ENCODE measurements at regions not wholly inside any gene's neighbourhood (a gene's known extent, or its start where the extent isn't known, plus 50 kb on each side); places are given as distances from the start of the nearest gene placed in this dataset.

DNA sequence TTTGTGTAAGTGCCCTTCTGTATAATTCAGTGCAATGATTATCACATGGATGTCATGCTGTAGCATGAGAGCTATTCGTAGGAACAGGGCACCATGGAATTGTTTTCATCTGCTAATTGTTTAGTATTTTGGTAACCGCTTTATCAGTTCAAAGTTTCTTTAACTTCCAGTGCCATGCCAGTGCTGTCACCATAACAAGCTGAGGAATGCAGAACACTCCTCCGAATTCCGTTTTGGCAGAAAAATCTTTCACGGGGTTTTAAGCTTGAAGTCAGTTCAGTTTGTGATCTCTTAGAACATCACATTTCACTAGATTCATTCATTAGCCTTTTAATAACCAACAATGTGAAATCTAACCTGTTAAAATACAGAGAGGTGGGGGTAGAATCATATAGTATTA, 117.2 kb upstream of the SEMA3C start:
- intact Hi-C loops (cut with DNase I): no loop called here
- H3K4me3 ChIP-seq: no peak overlapping the region
- no peak for DNase-seq

DNA sequence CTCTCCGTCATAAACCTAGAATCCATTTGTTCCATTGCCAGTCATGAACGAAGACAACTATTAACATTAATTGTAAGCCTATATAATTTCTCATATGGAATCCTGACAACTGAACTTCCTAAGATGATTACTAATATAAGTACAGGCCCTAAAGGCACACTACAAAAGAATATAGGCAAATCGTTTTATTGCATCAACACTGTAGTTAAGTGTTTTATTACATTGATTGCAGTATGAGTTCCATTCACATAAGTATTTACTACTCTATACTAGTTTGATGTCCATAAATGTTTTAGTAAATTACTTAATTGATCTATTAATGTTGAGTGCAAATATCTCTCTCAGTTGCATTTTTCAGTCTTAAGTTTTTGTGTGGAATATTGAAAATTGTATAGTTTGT, 113.1 kb upstream of the SEMA3C start:
- H3K4me3 ChIP-seq: no peak overlapping the region

More for the DNA sequence above, 117.2 kb upstream of the SEMA3C start:
- Histone ChIP-seq H3K36me3 (no peaks in the 10 kb centered on the region), H3K27me3 (no peaks in the 10 kb centered on the region), H3K27ac (no peak overlapping the region), H3K9me3 (no peaks in the 10 kb centered on the region), H3K4me1 (no peaks in the 10 kb centered on the region)
- WGBS, 2 donors: 86 to 90% methylated on average over 5 of the region's 5 CpGs
- TF ChIP-seq EP300 (IDR thresholded peaks at IDR 0.05) (no peak), POLR2AphosphoS5 (IDR thresholded peaks at IDR 0.05) (no peak), POLR2A (IDR thresholded peaks at IDR 0.05) (no peak)
- TF ChIP-seq, protein P1, sequence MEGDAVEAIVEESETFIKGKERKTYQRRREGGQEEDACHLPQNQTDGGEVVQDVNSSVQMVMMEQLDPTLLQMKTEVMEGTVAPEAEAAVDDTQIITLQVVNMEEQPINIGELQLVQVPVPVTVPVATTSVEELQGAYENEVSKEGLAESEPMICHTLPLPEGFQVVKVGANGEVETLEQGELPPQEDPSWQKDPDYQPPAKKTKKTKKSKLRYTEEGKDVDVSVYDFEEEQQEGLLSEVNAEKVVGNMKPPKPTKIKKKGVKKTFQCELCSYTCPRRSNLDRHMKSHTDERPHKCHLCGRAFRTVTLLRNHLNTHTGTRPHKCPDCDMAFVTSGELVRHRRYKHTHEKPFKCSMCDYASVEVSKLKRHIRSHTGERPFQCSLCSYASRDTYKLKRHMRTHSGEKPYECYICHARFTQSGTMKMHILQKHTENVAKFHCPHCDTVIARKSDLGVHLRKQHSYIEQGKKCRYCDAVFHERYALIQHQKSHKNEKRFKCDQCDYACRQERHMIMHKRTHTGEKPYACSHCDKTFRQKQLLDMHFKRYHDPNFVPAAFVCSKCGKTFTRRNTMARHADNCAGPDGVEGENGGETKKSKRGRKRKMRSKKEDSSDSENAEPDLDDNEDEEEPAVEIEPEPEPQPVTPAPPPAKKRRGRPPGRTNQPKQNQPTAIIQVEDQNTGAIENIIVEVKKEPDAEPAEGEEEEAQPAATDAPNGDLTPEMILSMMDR (IDR thresholded peaks at IDR 0.05): no peak

DNA sequence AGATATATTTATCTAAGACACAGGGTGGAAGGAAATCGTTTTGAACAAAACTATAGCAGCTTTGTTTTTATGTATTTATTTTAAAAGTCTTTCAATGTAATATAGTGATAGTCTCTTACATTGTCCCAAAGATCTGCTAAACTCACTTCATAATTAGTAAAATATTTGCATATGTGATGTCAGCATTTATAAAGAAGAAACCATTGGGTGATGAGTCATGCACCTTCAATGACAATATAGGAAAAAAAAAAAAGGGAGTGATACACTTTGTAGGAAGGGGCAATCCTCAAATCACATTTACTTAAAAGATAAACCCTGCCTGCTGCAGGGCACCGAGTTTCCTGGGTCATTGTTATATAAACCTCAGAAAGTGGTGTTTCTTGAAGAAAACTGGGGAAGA, 112.4 kb upstream of the SEMA3C start:
- intact Hi-C loops (cut with DNase I): no loop called here

More for the DNA sequence above, 113.1 kb upstream of the SEMA3C start:
- TF ChIP-seq POLR2A (IDR thresholded peaks at IDR 0.05): no peak
- H3K4me1 ChIP-seq: no peaks in the 10 kb centered on the region
- 29 to 70% methylated on average over 3 of the region's 3 CpGs for WGBS, 2 donors
- no peaks in the 10 kb centered on the region for H3K36me3 ChIP-seq
- no peaks in the 10 kb centered on the region for H3K9me3 ChIP-seq
- H3K27me3 ChIP-seq: no peaks in the 10 kb centered on the region
- no peak overlapping the region for H3K27ac ChIP-seq
- intact Hi-C loops (cut with DNase I): no loop called here
- no peak for DNase-seq

DNA sequence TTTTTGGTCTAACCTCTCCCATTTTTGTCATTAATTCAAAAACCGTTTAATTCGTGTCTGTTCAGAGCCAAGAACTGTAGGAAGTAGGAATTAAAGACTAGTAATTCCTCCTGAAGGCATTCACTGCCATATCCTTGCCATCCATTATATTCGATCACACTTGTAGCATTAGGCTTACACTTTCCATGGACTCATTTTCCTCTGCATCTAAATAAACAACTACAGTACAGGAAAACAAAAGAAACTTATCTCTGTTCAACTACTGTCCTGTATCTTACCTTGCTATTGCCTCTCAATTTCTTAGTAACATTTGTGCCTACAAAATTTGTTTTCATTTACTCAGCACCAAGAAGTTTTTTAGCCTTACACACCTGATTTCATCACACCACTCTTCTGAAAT, 111.6 kb upstream of the SEMA3C start:
- Histone ChIP-seq H3K27ac (no peak overlapping the region), H3K4me1 (no peaks in the 10 kb centered on the region), H3K36me3 (no peaks in the 10 kb centered on the region), H3K4me3 (no peak overlapping the region), H3K9me3 (no peaks in the 10 kb centered on the region), H3K27me3 (no peaks in the 10 kb centered on the region)
- intact Hi-C loops (cut with DNase I): no loop called here
- WGBS, 2 donors: 87 to 95% methylated on average over 3 of the region's 3 CpGs
- TF ChIP-seq, protein P1 (IDR thresholded peaks at IDR 0.05): no peak
- no peak for TF ChIP-seq POLR2AphosphoS5 (IDR thresholded peaks at IDR 0.05)
- no peak for TF ChIP-seq EP300 (IDR thresholded peaks at IDR 0.05)
- TF ChIP-seq POLR2A (IDR thresholded peaks at IDR 0.05): no peak
- DNase-seq: no peak

More for the DNA sequence above, 112.4 kb upstream of the SEMA3C start:
- Histone ChIP-seq H3K27me3 (no peaks in the 10 kb centered on the region), H3K4me1 (no peaks in the 10 kb centered on the region), H3K36me3 (no peaks in the 10 kb centered on the region), H3K9me3 (no peaks in the 10 kb centered on the region), H3K27ac (no peak overlapping the region), H3K4me3 (no peak overlapping the region)
- no peak for DNase-seq
- WGBS, 2 donors: 61 to 62% methylated on average over 2 of the region's 2 CpGs
- no peak for TF ChIP-seq POLR2A (IDR thresholded peaks at IDR 0.05)
- TF ChIP-seq EP300 (IDR thresholded peaks at IDR 0.05): no peak
- no peak for TF ChIP-seq POLR2AphosphoS5 (IDR thresholded peaks at IDR 0.05)
- TF ChIP-seq, protein P1 (IDR thresholded peaks at IDR 0.05): no peak

DNA sequence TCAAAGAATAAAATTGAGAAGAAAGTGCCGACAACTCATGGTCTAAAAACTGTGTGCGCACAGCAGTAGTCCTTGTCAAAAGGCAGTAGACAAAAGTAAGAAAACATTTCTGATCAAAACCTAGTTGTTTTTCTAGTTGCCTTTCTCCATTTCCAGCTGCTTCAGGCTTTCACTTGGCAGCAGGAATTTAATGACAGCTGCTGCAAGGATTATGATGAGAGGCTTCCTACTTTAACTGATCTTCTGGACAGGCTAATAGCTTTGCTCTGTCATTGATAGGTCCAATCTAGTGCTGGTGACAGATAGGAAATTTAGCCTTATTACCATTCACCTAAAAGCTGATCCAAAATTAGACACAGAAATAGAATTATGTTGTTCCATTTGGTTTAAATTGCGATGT, 110.7 kb upstream of the SEMA3C start:
- DNase-seq: no peak
- Histone ChIP-seq H3K4me3 (no peak overlapping the region), H3K27ac (no peak overlapping the region), H3K9me3 (no peaks in the 10 kb centered on the region), H3K4me1 (no peaks in the 10 kb centered on the region), H3K36me3 (no peaks in the 10 kb centered on the region), H3K27me3 (no peaks in the 10 kb centered on the region)
- TF ChIP-seq, protein P1 (IDR thresholded peaks at IDR 0.05): no peak
- TF ChIP-seq POLR2A (IDR thresholded peaks at IDR 0.05) (no peak), POLR2AphosphoS5 (IDR thresholded peaks at IDR 0.05) (no peak), EP300 (IDR thresholded peaks at IDR 0.05) (no peak)
- intact Hi-C loops (cut with DNase I): no loop called here
- 78 to 79% methylated on average over 3 of the region's 3 CpGs for WGBS, 2 donors

Data from sigmoid colon (tissue), 6 donors.